ENCODE measurements at regions not wholly inside any gene's neighbourhood (a gene's known extent, or its start where the extent isn't known, plus 50 kb on each side); places are given as distances from the start of the nearest gene placed in this dataset.

- H3F3A ChIP-seq (ENCODE audit: insufficient read depth), result no peaks in the 10 kb centered on the region
- no peaks in the 10 kb centered on the region for H3K27me3 ChIP-seq (replicated peaks; ENCODE audit: insufficient read depth)
- TF ChIP-seq EZH2phosphoT487 (IDR thresholded peaks at IDR 0.05; ENCODE audit: insufficient read depth, low read depth) (no peak), EZH2 (IDR thresholded peaks at IDR 0.05; ENCODE audit: insufficient read depth, poor library complexity, severe bottlenecking) (no peak)
- H3K4me2 ChIP-seq (ENCODE audit: unreplicated experiment), result no peak overlapping the region
- no peaks in the 10 kb centered on the region for H3K9me2 ChIP-seq (ENCODE audit: insufficient read depth)
- H3K79me2 ChIP-seq (ENCODE audit: insufficient read depth), result no peaks in the 10 kb centered on the region
- no peaks in the 10 kb centered on the region for H3K4me1 ChIP-seq (ENCODE audit: insufficient read depth)
- H3K9me3 ChIP-seq (ENCODE audit: low read depth), result no peaks in the 10 kb centered on the region
- H4K20me1 ChIP-seq (ENCODE audit: insufficient read depth), result no peaks in the 10 kb centered on the region
- H3K27ac ChIP-seq, result no peak overlapping the region
- H3K36me3 ChIP-seq (ENCODE audit: low read depth), result no peaks in the 10 kb centered on the region
- WGBS, 2 experiments (ENCODE audit: low coverage in 1 of 2, low lambda C conversion rate in 2 of 2, missing lambda C conversion rate in 2 of 2), result 26 to 33% methylated on average over 6 of the region's 6 CpGs
- no peak for DNase-seq
- in situ Hi-C loops (cut with MboI), result no loop called here
- no peak overlapping the region for H2AFZ ChIP-seq
- no peak overlapping the region for H3K4me3 ChIP-seq
- no peak overlapping the region for H3K9ac ChIP-seq
Observed at GRCh38 chr2:4674007-4674406, 970.6 kb downstream of the DCDC2C start.

- 57 to 58% methylated on average over 7 of the region's 7 CpGs for WGBS, 2 experiments (ENCODE audit: low coverage in 1 of 2, low lambda C conversion rate in 2 of 2, missing lambda C conversion rate in 2 of 2)
- no peaks in the 10 kb centered on the region for H3K27me3 ChIP-seq (replicated peaks; ENCODE audit: insufficient read depth)
- no peaks in the 10 kb centered on the region for H3K79me2 ChIP-seq (ENCODE audit: insufficient read depth)
- no peak overlapping the region for H3K4me2 ChIP-seq (ENCODE audit: unreplicated experiment)
- H3F3A ChIP-seq (ENCODE audit: insufficient read depth), result no peaks in the 10 kb centered on the region
- no peaks in the 10 kb centered on the region for H4K20me1 ChIP-seq (ENCODE audit: insufficient read depth)
- H3K36me3 ChIP-seq (ENCODE audit: low read depth), result no peaks in the 10 kb centered on the region
- H2AFZ ChIP-seq, result no peak overlapping the region
- no peak for TF ChIP-seq EZH2phosphoT487 (IDR thresholded peaks at IDR 0.05; ENCODE audit: insufficient read depth, low read depth)
- TF ChIP-seq EZH2 (IDR thresholded peaks at IDR 0.05; ENCODE audit: insufficient read depth, poor library complexity, severe bottlenecking), result no peak
- no peak overlapping the region for H3K4me3 ChIP-seq
- no peak overlapping the region for H3K27ac ChIP-seq
- no peak overlapping the region for H3K9ac ChIP-seq
- no peaks in the 10 kb centered on the region for H3K4me1 ChIP-seq (ENCODE audit: insufficient read depth)
- H3K9me2 ChIP-seq (ENCODE audit: insufficient read depth), result no peaks in the 10 kb centered on the region
- no peaks in the 10 kb centered on the region for H3K9me3 ChIP-seq (ENCODE audit: low read depth)
- in situ Hi-C loops (cut with MboI), result no loop called here
- no peak for DNase-seq
Observed at GRCh38 chr2:4675295-4675694, 971.9 kb downstream of the DCDC2C start.

GRCh38 chr2:4678927-4679326, 975.6 kb downstream of the DCDC2C start:
- no peak for DNase-seq
- Histone ChIP-seq H3K9ac (no peak overlapping the region), H3K27ac (no peak overlapping the region), H3K36me3 (ENCODE audit: low read depth) (no peaks in the 10 kb centered on the region), H3K9me3 (ENCODE audit: low read depth) (no peaks in the 10 kb centered on the region), H2AFZ (no peak overlapping the region), H3K27me3 (replicated peaks; ENCODE audit: insufficient read depth) (no peaks in the 10 kb centered on the region), H4K20me1 (ENCODE audit: insufficient read depth) (no peaks in the 10 kb centered on the region), H3K4me1 (ENCODE audit: insufficient read depth) (no peaks in the 10 kb centered on the region), H3K9me2 (ENCODE audit: insufficient read depth) (no peaks in the 10 kb centered on the region), H3K79me2 (ENCODE audit: insufficient read depth) (no peaks in the 10 kb centered on the region), H3K4me3 (no peak overlapping the region), H3F3A (ENCODE audit: insufficient read depth) (no peaks in the 10 kb centered on the region), H3K4me2 (ENCODE audit: unreplicated experiment) (no peak overlapping the region)
- in situ Hi-C loops (cut with MboI), result no loop called here
- no peak for TF ChIP-seq EZH2 (IDR thresholded peaks at IDR 0.05; ENCODE audit: insufficient read depth, poor library complexity, severe bottlenecking)
- no peak for TF ChIP-seq EZH2phosphoT487 (IDR thresholded peaks at IDR 0.05; ENCODE audit: insufficient read depth, low read depth)
- WGBS, 2 experiments (ENCODE audit: low coverage in 1 of 2, low lambda C conversion rate in 2 of 2, missing lambda C conversion rate in 2 of 2), result 31 to 44% methylated on average over 4 of the region's 4 CpGs

- no peak overlapping the region for H3K9ac ChIP-seq
- WGBS, 2 experiments (ENCODE audit: low coverage in 1 of 2, low lambda C conversion rate in 2 of 2, missing lambda C conversion rate in 2 of 2), result 24 to 32% methylated on average over 5 of the region's 5 CpGs
- no peaks in the 10 kb centered on the region for H4K20me1 ChIP-seq (ENCODE audit: insufficient read depth)
- TF ChIP-seq EZH2phosphoT487 (IDR thresholded peaks at IDR 0.05; ENCODE audit: insufficient read depth, low read depth) (no peak), EZH2 (IDR thresholded peaks at IDR 0.05; ENCODE audit: insufficient read depth, poor library complexity, severe bottlenecking) (no peak)
- H3K27ac ChIP-seq, result no peak overlapping the region
- H3K4me1 ChIP-seq (ENCODE audit: insufficient read depth), result no peaks in the 10 kb centered on the region
- no peaks in the 10 kb centered on the region for H3K9me3 ChIP-seq (ENCODE audit: low read depth)
- no peak overlapping the region for H3K4me3 ChIP-seq
- H3K4me2 ChIP-seq (ENCODE audit: unreplicated experiment), result no peak overlapping the region
- H3K27me3 ChIP-seq (replicated peaks; ENCODE audit: insufficient read depth), result no peaks in the 10 kb centered on the region
- no peak for DNase-seq
- H2AFZ ChIP-seq, result no peak overlapping the region
- H3K9me2 ChIP-seq (ENCODE audit: insufficient read depth), result no peaks in the 10 kb centered on the region
- H3F3A ChIP-seq (ENCODE audit: insufficient read depth), result no peaks in the 10 kb centered on the region
- in situ Hi-C loops (cut with MboI), result no loop called here
- H3K36me3 ChIP-seq (ENCODE audit: low read depth), result no peaks in the 10 kb centered on the region
- H3K79me2 ChIP-seq (ENCODE audit: insufficient read depth), result no peaks in the 10 kb centered on the region
Observed at GRCh38 chr2:4679391-4679790, 976.0 kb downstream of the DCDC2C start.

- no peaks in the 10 kb centered on the region for H3K36me3 ChIP-seq (ENCODE audit: low read depth)
- TF ChIP-seq EZH2phosphoT487 (IDR thresholded peaks at IDR 0.05; ENCODE audit: insufficient read depth, low read depth) (no peak), EZH2 (IDR thresholded peaks at IDR 0.05; ENCODE audit: insufficient read depth, poor library complexity, severe bottlenecking) (no peak)
- H2AFZ ChIP-seq, result no peak overlapping the region
- H3K4me2 ChIP-seq (ENCODE audit: unreplicated experiment), result no peak overlapping the region
- no peaks in the 10 kb centered on the region for H3K27me3 ChIP-seq (replicated peaks; ENCODE audit: insufficient read depth)
- no peak overlapping the region for H3K4me3 ChIP-seq
- DNase-seq, result no peak
- 23 to 41% methylated on average over 5 of the region's 5 CpGs for WGBS, 2 experiments (ENCODE audit: low coverage in 1 of 2, low lambda C conversion rate in 2 of 2, missing lambda C conversion rate in 2 of 2)
- no peaks in the 10 kb centered on the region for H4K20me1 ChIP-seq (ENCODE audit: insufficient read depth)
- H3F3A ChIP-seq (ENCODE audit: insufficient read depth), result no peaks in the 10 kb centered on the region
- in situ Hi-C loops (cut with MboI), result no loop called here
- H3K9me2 ChIP-seq (ENCODE audit: insufficient read depth), result no peaks in the 10 kb centered on the region
- H3K9ac ChIP-seq, result no peak overlapping the region
- H3K9me3 ChIP-seq (ENCODE audit: low read depth), result no peaks in the 10 kb centered on the region
- no peaks in the 10 kb centered on the region for H3K79me2 ChIP-seq (ENCODE audit: insufficient read depth)
- H3K4me1 ChIP-seq (ENCODE audit: insufficient read depth), result no peaks in the 10 kb centered on the region
- no peak overlapping the region for H3K27ac ChIP-seq
Observed at GRCh38 chr2:4684921-4685320, 981.5 kb downstream of the DCDC2C start.

Data from GM23248 (cell line).